GM23248 (cell line): ENCODE measurements at regions not wholly inside any gene's neighbourhood (a gene's known extent, or its start where the extent isn't known, plus 50 kb on each side); places are given as distances from the start of the nearest gene placed in this dataset.

ENCODE experiments used
- DNase-seq: peaks from one replicate; pipeline ENCODE4 v3.0.0-alpha.2; 2015
- H2AFZ ChIP-seq: fragments of 200-600 bp; sonication (generic); 2 replicates; pipeline ENCODE4 v1.6.1; 2016; ENCODE audit warnings: antibody characterized with exemption
- H3F3A ChIP-seq: fragments of 200-600 bp; sonication (generic); 2 replicates; pipeline ENCODE4 v1.6.1; 2016; ENCODE audit warnings: mild to moderate bottlenecking, antibody characterized with exemption, mixed run types; ENCODE audit not compliant: insufficient read depth
- H3K27ac ChIP-seq: fragments of 200-600 bp; sonication (generic); 2 replicates; pipeline ENCODE4 v1.5.1; 2016; ENCODE audit warnings: mild to moderate bottlenecking
- H3K27me3 ChIP-seq: fragments of 200-600 bp; sonication (generic); replicated peaks from 2 replicates; pipeline ENCODE4 v1.6.1; 2016; ENCODE audit warnings: mild to moderate bottlenecking; ENCODE audit not compliant: insufficient read depth
- H3K36me3 ChIP-seq: fragments of 200-600 bp; sonication (generic); 2 replicates; pipeline ENCODE4 v1.6.1; 2016; ENCODE audit warnings: low read depth, mild to moderate bottlenecking
- H3K4me1 ChIP-seq: fragments of 200-600 bp; sonication (generic); 2 replicates; pipeline ENCODE4 v1.6.1; 2016; ENCODE audit warnings: mild to moderate bottlenecking; ENCODE audit not compliant: insufficient read depth
- H3K4me2 ChIP-seq: fragments of 200-600 bp; sonication (generic); one replicate; pipeline ENCODE4 v1.6.1; 2016; ENCODE audit warnings: mild to moderate bottlenecking; ENCODE audit not compliant: unreplicated experiment
- H3K4me3 ChIP-seq: fragments of 200-600 bp; sonication (generic); 2 replicates; pipeline ENCODE4 v1.5.1; 2016; ENCODE audit warnings: mild to moderate bottlenecking
- H3K79me2 ChIP-seq: fragments of 200-600 bp; sonication (generic); 2 replicates; pipeline ENCODE4 v1.6.1; 2016; ENCODE audit warnings: mild to moderate bottlenecking; ENCODE audit not compliant: insufficient read depth
- H3K9ac ChIP-seq: fragments of 200-600 bp; sonication (generic); 2 replicates; pipeline ENCODE4 v1.6.1; 2016; ENCODE audit warnings: mild to moderate bottlenecking
- H3K9me2 ChIP-seq: fragments of 200-600 bp; sonication (generic); 2 replicates; pipeline ENCODE4 v1.6.1; 2016; ENCODE audit warnings: mixed run types, mild to moderate bottlenecking, moderate library complexity; ENCODE audit not compliant: insufficient read depth
- H3K9me3 ChIP-seq: fragments of 200-600 bp; sonication (generic); one replicate; pipeline ENCODE4 v1.6.1; 2017; ENCODE audit warnings: low read depth
- H4K20me1 ChIP-seq: fragments of 200-600 bp; sonication (generic); 2 replicates; pipeline ENCODE4 v1.6.0; 2016; ENCODE audit not compliant: insufficient read depth
- EZH2 ChIP-seq: fragments of 200-600 bp; sonication (generic); IDR thresholded peaks from 2 replicates; pipeline ENCODE4 v1.6.1; 2018; ENCODE audit warnings: antibody characterized with exemption, mild to moderate bottlenecking; ENCODE audit not compliant: insufficient read depth, poor library complexity, severe bottlenecking
- EZH2phosphoT487 ChIP-seq: fragments of 200-600 bp; sonication (generic); IDR thresholded peaks from 2 replicates; pipeline ENCODE4 v1.6.1; 2018; ENCODE audit warnings: antibody characterized with exemption, moderate library complexity, mild to moderate bottlenecking, low read depth; ENCODE audit not compliant: insufficient read depth
- WGBS, 2 experiments: methylation state at CpG; one replicate each; pipeline ENCODE4 v1.1.6; 2015 to 2017; ENCODE audit warnings: low lambda C conversion rate in 2 of 2, low coverage in 1 of 2; ENCODE audit errors: missing lambda C conversion rate in 2 of 2; 5-methylcytosine and 5-hydroxymethylcytosine counted together
- in situ Hi-C: fragments of 300-500 bp; cut with MboI; formaldehyde crosslinking; loops from 2 replicates; pipeline ENCODE4 v1.15.0; 2020

DNA sequence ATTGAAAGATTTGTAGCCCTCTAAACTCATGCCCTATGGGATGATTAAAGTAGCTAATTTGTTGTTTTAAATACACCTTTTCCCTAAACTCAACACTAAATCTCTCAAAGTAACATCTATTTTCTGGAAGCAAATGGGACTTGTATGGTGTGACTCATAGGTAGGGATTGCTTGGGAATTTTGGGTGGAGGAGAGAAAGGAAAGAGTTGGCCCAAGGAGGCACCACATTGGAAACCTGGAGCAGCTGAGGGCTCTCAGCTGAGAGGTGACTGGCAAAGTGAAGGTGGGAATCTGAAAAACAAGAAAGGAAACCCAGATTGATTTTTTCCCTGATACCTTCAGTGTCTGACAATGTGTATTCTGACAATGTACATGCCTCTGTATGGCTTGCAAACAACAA is 114.8 kb upstream of the PRICKLE1 start:
- H3K9ac ChIP-seq = no peak overlapping the region
- peak; percentile 31 for DNase-seq
- no peaks in the 10 kb centered on the region for H3K9me2 ChIP-seq
- in situ Hi-C loops = no loop called here
- H2AFZ ChIP-seq = no peak overlapping the region
- no peaks in the 10 kb centered on the region for H3K79me2 ChIP-seq
- no peaks in the 10 kb centered on the region for H3K27me3 ChIP-seq
- H3K4me2 ChIP-seq = peak overlapping the region; percentile 34
- H3F3A ChIP-seq = peaks cover 36% of the 10 kb centered on the region
- H3K4me3 ChIP-seq = no peak overlapping the region
- H3K27ac ChIP-seq = no peak overlapping the region
- no peak for TF ChIP-seq EZH2
- TF ChIP-seq EZH2phosphoT487 = no peak
- H3K9me3 ChIP-seq = no peaks in the 10 kb centered on the region
- H3K4me1 ChIP-seq = peaks cover 31% of the 10 kb centered on the region
- H3K36me3 ChIP-seq = no peaks in the 10 kb centered on the region
- no peaks in the 10 kb centered on the region for H4K20me1 ChIP-seq

DNA sequence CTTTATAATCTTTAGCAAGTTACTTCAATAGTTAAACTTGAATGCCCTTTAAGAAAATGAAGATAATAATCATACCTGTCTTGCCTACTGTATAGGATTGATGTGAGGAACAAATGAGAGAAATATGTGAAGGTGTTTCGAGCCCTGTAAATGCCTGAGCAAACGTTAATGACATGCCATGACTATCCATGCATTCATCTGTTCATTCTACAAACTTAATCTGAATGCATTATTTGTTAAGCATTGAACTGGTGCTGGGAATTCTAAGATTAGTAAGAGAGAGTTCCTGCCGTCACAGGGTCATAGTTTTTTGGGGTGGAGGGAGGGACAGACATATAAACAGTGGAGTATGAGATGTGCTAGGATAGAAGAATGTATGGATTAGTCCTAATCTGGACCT is 111.5 kb upstream of the PRICKLE1 start:
- no peaks in the 10 kb centered on the region for H3K36me3 ChIP-seq
- H3K27ac ChIP-seq = no peak overlapping the region
- H3K27me3 ChIP-seq = no peaks in the 10 kb centered on the region
- H3K4me3 ChIP-seq = no peak overlapping the region
- no peaks in the 10 kb centered on the region for H3K79me2 ChIP-seq
- no peaks in the 10 kb centered on the region for H3K9me2 ChIP-seq
- no peak overlapping the region for H3K4me2 ChIP-seq
- in situ Hi-C loops = no loop called here
- no peaks in the 10 kb centered on the region for H3K9me3 ChIP-seq
- H4K20me1 ChIP-seq = no peaks in the 10 kb centered on the region
- peaks cover 54% of the 10 kb centered on the region for H3F3A ChIP-seq
- H3K4me1 ChIP-seq = peaks cover 48% of the 10 kb centered on the region
- DNase-seq = no peak
- TF ChIP-seq EZH2phosphoT487 (no peak), EZH2 (no peak)
- H2AFZ ChIP-seq = no peak overlapping the region
- WGBS, 2 experiments = 61 to 72% methylated on average over 3 of the region's 3 CpGs
- no peak overlapping the region for H3K9ac ChIP-seq

DNA sequence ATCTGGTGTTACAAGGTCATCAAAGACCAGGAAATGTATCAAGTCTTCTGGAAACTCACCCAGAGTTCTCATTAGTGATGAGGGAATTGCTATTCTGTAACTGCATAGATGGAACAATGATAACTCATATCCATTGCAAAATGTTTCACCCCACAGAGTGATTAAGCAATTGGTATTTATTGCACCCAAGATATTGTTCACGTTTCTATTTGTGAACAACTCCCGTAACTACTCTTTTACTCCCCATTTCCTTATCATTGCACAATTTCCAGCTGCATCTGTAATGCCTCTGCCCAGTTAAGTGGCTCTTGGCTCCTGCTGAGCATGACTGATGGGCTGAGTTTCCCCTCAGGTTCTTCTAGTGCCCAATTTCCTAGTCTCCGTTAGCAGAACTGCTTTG is 108.7 kb upstream of the PRICKLE1 start:
- H3K9me2 ChIP-seq = no peaks in the 10 kb centered on the region
- H3K4me2 ChIP-seq = no peak overlapping the region
- TF ChIP-seq EZH2 = no peak
- TF ChIP-seq EZH2phosphoT487 = no peak
- H4K20me1 ChIP-seq = no peaks in the 10 kb centered on the region
- peaks cover 25% of the 10 kb centered on the region for H3K4me1 ChIP-seq
- in situ Hi-C loops = no loop called here
- H3K27me3 ChIP-seq = no peaks in the 10 kb centered on the region
- H3K9ac ChIP-seq = no peak overlapping the region
- H3K27ac ChIP-seq = peak overlapping the region; percentile 34; the same call in 1 of the 2 replicates
- peak; percentile 90 for DNase-seq
- H2AFZ ChIP-seq = no peak overlapping the region
- H3K36me3 ChIP-seq = no peaks in the 10 kb centered on the region
- H3F3A ChIP-seq = peaks cover 30% of the 10 kb centered on the region
- 5 to 7% methylated on average over 3 of the region's 3 CpGs for WGBS, 2 experiments
- no peak overlapping the region for H3K4me3 ChIP-seq
- H3K79me2 ChIP-seq = no peaks in the 10 kb centered on the region
- H3K9me3 ChIP-seq = no peaks in the 10 kb centered on the region

DNA sequence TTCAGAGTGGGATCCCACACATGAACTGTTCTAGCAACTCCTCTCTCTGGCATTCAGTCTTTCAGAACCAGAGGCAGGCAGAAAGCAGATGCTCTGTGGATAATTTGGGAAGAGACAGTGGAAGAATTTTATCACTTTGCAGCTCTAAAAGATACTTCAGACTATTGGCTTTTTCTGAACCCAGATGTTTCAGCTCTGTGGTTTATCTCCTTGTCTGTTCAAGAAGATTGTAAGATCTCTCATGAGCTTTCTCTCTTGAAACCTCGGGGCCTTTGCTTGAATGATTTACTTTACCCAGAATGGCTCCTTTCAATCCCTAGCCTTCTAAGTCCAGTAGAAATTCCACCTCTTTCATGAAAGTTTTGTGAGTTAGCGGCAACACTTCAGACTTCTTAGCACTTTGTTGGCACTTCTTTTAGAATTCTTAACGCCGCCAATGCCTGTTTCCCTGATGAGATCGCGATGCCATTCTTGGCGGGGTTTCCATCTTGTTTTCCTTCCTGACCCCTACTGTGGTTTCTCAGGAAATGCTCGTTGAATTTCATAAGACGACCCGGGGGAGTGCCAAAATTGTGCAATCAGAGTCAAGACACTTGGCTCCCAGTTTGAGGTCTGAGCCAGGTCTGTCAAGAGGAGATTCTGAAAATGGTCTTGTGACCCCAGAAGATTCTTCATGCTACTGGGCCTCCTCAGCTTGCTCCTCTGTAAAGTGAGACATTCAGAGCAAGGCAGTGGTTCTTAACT is 107.0 kb upstream of the PRICKLE1 start:
- in situ Hi-C loops = no loop called here
- TF ChIP-seq EZH2 = no peak
- TF ChIP-seq EZH2phosphoT487 = no peak
- H3K4me2 ChIP-seq = peak overlapping the region; percentile 50
- peaks cover 25% of the 10 kb centered on the region for H3K4me1 ChIP-seq
- no peaks in the 10 kb centered on the region for H3K36me3 ChIP-seq
- WGBS, 2 experiments = 15 to 17% methylated on average over 10 of the region's 10 CpGs
- no peaks in the 10 kb centered on the region for H3K9me2 ChIP-seq
- no peaks in the 10 kb centered on the region for H3K79me2 ChIP-seq
- H3K9ac ChIP-seq = no peak overlapping the region
- H3K9me3 ChIP-seq = no peaks in the 10 kb centered on the region
- peak; percentile 64 for DNase-seq
- H3K4me3 ChIP-seq = peak overlapping the region; percentile 26; the same call in 1 of the 2 replicates
- H2AFZ ChIP-seq = peak overlapping the region; percentile 76
- peaks cover 30% of the 10 kb centered on the region for H3F3A ChIP-seq
- peak overlapping the region; percentile 34 for H3K27ac ChIP-seq
- no peaks in the 10 kb centered on the region for H4K20me1 ChIP-seq
- no peaks in the 10 kb centered on the region for H3K27me3 ChIP-seq
